CD1c-positive myeloid dendritic cell (primary cell): ENCODE measurements at regions not wholly inside any gene's neighbourhood (a gene's known extent, or its start where the extent isn't known, plus 50 kb on each side); places are given as distances from the start of the nearest gene placed in this dataset.

ENCODE experiments used
- DNase-seq: peaks from one replicate; pipeline ENCODE4 v3.0.0-alpha.2; 2016; ENCODE audit errors: extremely low spot score

DNA sequence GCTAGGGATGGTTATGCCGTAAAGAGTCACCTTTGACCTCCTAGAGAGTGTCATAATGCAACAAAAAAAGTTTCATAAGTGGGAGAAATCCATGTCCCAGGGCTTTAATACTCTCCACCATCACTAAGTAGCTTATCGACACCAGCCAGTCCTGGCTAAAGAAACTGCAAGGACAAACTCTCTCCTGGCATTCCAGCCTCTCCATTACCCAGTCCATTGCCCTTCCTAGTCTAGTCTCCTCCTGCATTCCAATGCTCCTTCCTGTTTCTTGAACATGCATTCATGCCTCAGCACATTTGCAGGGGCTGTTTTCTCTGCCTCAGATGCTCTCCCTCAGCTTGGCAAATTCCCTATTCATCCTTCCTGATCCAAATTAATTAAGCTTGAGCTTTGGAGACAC is 364.1 kb downstream of the BRINP1 start:
- DNase-seq = no peak

DNA sequence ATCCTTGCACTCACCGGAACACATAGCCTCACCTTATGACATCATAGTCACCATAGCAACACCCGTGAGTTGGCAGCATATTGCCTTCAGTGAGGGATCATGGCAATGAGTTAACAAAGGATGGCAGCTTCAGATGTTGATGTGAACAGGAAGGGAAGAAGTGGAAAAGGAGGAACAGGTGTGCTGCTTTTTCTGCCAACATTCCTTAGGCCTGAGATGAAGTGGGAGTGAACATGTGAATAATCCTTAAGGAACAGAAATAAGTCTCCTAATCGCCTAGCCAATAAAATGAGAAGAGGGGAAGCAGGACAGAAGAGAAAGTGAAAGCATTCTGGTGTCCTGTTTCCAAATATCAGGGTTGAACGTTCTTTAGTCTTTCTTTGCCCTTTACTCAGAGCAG is 360.0 kb downstream of the BRINP1 start:
- no peak for DNase-seq

DNA sequence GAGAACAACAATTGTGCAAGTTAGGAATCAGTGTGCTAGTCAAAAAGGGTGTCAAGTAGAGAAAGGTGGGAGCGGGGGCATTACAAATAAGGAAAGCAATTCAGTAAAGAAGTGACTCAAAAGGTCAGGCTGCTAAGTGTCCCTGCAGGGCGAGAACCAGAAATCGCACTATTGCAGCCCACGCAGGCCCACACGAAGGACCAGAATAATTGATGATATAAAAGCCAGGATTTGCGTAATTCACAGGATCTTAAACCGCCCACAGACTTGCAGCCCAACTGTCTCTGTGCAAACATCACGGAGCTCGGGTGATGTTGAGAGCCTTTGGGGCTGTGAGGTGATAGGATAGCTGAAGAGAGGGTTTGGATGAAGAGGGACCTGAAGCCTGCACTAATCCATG is 349.0 kb downstream of the BRINP1 start:
- no peak for DNase-seq

DNA sequence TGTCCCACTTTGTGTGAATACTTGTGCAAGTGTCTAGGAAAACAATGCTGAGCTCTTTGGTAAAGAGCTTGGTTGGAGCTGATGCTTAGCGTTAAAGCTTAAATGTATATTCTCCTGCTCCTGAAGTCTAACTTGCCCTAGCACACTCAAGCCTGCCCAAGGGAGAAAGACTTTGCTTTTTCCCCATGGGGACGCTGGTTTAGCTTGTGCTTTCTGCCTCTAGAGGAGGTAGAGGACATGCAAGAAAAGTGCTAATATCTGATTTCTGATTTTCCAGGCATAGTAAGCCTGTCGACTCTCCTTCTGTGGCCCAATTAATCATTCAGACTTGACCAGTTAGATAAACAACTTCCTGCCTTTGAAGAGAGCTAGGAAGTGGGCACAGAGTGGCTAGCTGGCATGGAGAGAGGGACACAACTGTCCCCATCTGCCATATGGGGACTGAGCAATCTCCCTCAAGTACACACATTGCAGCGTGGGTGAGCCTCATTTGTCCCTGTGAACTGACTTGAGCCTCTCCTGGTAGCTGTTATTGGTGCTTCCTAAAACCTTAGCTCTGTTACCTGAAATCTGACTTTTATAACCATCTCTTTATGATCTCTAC is 348.4 kb downstream of the BRINP1 start:
- DNase-seq = no peak

DNA sequence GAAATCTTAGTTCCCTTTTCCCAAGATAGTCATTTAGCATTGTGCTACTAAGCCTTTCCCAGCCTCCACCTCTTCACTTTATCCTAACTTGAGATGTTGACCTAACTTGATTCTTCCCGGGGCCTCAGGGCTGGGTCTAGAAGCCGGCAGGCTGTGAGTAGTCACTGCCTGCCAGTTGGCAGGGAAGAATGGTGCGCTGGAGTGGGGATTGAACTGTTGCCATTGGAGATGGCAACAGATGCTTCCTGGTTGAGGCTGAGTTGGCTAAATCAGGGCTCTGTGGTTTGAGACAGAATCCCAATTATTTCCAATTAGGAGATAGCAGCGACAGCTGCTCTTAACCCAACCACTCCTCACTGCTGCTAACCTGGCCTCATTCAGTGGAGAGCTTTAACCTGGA is 343.1 kb downstream of the BRINP1 start:
- no peak for DNase-seq

DNA sequence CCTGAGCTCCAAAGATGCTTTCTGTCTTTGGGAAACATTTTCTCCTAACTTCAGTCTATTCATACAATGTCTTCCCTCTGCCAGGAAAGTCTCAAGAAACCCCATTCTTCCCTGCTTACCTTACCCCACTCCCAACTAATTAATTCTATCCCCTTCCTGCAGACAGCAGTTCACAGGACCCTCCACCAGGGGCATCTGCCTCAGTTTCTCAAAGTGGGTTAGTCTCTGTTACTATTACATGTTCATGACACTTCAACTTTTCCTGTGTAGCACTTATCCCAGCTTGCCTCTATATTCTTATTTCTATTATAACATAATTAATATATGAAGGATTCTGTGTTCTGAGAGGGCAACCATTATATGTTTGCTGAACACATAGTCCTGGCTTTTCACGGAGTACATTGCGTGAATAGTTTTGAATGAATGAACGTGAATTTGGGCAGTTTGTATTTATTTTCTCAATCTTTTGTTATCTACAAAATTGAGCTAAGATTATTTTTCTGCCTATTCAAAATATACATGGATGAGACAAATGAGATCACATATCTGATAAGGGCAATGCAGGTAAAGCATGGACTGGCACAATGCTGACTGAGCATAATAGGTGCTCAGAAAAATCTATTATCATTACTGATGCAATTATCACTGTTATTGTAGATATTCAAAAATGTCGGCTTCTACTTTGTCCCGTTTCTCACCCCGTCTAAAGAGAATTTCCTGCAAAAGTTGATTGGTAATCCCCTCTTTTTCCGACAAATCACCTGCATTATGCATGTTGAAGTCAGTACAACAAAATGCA is 341.1 kb downstream of the BRINP1 start:
- DNase-seq = no peak

DNA sequence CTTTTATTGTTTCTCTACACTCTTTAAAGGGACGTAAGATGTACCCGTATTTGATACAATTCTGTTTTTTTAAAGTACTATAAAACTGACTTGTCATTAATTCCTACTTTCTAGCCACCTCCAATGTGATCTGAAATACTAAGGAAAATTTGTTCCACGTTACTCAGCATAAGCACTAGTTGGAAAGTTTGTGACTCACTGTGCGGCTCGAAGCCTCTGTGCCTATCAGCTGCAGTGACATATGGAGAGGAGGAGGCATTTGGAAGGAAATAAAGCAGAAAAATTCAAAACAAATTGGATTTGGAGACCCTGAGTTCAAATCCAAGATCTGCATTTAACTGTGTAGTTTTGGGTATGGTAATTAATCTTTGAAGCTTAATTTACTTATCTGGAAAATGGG is 339.3 kb downstream of the BRINP1 start:
- DNase-seq = no peak

DNA sequence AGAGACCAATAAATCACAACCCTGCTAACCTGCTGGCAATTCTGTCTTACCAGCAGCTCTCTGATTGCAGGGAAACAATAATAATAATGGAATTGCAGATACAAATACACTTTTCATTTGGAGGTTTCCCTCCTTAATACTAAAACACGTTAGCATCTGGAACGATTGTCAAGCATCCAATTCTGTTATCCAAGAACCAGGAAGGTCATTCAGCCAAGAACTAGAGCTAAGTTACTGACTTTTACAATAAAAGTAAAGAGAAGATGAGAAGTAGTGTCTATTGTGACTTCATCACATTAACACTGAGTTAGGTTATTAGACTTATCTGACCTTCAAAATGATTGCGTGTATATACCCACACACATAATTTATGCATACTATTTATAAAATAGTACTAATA is 335.6 kb downstream of the BRINP1 start:
- no peak for DNase-seq

DNA sequence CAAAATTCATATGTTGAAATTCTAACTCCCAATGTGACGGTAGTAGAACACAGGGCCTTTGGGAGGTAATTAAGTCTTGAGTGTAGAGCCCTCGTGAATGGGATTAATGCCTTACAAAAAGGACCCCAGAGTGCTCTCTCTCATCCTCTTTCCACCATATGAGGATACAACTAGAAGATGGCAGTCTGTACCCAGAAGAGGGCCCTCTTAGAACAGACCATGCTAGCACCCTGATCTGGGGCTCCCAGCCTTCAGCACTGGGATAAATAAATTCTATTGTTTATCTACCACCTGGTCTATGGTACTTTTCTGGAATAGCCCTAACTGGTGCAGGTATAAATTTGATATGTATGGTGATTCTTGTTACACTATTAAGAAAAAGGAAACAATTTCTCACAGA is 332.3 kb downstream of the BRINP1 start:
- no peak for DNase-seq

DNA sequence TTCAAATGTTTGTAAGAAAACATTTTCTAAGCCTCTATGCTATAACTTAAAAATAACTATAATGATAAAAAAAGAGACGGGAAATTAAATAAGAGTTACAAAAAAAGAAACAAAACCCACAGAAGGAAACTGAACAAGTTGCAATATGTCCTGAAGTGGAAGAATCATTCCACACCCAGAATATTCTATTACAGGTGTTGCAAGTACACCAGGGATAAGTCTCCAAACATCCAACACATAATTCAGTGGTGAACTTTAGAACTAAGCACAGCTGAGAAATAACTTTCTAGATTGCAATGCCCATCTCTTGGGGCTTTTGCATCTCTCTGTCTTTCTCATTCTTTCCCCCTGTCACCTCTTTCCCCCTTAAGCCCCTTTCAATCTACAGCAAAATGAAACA is 325.2 kb downstream of the BRINP1 start:
- no peak for DNase-seq

DNA sequence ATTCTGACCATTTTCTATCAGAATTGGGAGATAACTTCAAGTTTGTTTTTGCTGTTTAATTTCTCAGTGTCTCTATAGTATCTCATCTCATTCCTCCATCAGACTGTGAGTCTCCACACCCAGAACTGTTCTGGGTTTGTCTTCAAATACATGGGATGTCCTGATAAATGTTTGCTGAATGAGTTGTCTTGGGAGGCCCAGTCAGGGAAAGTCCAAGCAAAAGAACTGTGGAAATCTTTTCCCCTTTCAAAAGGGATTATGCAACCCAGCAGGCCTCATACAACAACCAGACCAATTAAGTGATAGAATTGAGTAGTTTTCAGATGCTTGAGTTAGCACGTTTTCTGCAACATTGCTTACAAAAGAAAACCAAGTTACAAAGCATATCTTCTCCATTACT is 324.4 kb downstream of the BRINP1 start:
- no peak for DNase-seq

DNA sequence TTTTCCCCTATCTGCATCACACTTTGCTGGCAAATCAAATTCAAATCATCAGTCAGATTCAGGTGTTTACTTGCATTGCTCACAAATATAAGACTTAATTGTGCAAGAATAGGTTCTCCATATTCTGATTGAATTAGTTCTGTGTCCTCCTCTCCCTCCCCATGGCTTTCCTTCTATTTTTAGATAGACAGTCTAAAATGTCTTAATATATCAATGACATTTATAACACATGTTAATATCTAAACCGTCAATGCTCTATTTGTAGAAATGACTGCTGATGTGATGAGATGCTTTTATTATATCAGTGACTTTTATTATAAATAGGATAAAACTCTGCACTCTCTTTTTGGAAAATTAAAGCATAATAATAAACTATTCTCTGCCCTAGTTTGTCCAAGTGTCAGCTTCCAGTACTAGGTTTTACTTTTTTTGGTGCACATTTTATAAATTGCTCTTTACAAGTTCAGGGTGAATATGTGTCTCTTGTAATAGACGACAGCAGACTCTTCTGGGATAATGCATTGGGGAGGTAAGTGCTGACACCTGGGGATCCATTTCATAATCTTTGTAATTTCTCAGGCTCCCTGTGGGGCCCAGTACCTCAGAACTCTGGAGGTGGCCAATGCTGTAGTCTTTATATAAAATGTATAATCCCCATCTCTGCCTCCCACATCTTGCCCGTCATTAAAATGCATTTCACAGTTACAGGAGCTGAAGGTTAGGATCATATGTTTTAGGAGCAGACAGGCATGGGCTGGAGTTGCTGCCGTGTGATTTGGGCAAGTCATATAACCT is 321.5 kb downstream of the BRINP1 start:
- no peak for DNase-seq

DNA sequence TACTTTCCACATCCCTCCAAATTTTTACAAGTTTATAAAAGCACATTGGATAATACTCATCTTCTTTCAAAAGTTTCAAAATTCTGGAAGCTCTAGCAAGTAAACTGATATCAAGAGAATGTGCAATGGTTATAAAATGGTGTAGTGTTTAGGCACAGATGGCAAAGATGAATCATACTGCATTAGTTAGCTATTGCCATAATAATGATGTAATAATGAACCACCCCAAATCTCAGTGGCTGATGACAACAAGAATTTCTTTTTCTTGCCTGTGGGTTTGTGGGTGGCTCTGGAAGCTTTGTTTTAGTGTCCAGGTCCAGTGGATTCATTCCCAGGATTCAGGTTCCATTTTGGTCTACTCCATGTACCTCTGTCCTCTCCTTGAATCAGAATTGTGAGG is 319.0 kb downstream of the BRINP1 start:
- DNase-seq = no peak

DNA sequence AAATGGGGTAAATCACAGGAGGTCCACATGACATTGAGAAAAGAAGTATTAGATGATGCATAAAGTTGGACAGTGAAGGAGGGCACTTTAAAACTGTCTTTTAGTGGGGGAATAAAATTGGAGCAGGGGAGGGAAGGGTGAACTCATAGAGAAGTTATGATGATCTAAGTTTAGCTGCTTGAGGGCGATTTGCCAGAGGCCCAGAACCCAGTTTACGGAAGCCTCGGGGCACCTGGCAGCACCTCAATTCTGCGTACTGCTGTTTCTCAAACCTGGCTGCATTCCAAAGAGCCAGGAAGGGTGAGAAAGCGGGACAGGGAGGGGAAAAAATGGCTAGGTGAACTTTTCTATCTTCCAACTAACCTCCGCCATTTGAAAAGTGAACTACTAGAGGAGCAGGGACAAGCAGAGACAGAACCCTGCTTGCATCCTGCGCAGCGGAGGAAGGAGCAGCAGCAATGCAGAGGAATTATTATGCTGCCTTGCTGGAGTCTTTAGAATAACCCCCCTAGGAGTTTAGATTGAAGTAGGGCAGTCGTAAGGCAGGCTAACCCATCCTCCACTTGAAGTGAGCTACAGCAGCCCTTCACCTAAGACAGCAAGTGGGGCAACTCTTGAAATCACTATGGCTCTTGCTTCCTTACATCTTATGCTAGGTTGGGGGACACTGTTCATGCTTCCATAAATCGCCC is 316.8 kb downstream of the BRINP1 start:
- no peak for DNase-seq

DNA sequence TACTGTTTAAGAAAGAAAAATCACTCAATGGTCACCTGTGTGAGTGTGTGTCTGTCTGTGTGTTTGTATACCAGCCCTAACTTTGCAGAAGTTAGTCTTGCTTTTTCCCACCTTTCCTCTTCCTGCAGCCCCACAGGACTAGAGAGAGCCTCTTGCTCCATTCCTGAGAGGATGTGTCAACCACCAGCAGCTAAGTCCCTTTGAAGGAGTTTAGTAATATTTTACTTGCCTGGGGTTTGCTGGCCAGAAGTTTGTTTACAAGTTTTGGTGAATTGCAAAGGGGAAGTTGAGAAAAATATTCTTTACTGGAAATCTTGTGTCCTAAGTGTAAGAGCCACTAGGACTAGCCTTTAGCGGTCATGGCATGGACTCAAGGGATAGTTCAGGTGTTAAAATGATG is 316.2 kb downstream of the BRINP1 start:
- no peak for DNase-seq

DNA sequence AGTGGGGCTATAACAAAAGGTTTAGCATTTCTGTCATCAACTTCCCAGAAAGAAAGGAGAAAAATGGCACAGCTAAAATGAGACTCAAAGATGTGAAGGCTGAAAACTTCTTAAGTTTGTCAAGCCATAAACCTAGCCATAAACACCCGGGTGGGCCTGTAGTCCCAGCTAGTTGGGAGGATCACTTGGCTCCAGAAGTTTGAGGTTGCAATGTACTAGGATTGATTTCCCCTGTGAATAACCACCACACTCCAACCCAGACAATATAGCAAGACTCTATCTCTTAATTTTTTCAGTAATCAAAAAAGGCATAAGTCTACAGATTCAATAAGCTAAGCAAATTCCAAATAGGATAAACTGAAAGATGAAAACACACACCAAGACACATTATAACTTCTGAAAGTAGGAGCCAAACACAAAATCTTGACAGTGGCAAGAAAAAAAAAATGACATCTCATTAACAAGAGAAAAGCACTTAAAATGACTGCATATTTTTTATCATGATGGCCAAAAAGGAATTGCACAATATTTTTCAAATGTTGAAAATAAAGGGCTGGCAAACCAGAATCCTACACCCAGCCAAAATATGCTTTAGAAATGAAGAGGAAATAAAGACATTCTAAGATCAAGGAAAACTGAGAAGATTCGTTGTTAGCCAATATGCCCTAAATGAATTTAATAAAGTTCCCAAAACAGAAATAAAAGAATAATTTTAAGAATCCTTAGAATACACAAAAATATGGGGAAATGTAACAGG is 308.4 kb downstream of the BRINP1 start:
- DNase-seq = no peak

DNA sequence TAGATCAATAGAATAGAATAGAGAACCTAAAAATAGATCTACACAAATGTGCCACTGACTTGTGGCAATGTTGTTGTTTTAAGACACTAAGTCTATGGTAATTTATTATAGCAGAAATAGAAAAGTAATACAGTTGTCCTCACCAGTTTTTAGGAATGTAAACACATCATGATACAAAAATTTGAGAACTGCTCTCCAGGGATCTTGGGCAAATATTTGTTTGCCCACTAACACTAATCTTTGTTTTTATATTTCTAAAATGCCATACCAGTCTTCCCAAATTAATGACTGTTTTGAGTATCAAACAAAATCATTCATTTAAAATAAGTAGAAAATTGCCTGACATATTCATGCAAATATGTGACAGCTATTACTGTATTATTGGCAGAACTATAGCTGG is 297.6 kb downstream of the BRINP1 start:
- no peak for DNase-seq

DNA sequence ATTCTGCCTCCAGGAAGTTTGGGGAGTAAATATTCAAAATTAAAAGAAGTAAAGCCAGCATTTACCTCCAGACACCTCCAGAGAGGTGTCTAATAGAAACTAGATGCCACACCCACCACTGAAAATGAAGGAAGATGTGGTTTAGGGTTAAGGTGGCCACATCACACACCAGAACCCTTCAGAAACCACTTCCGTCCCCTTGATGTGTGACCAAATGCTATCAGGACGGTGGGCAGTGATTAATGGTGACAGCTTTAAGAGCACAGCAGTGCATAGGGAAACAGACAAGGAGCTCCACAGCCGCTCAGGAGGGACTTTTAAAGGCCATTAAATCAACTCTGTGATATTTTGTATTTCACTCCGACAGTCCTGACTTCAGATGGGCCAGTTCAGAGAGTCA is 295.2 kb downstream of the BRINP1 start:
- no peak for DNase-seq

DNA sequence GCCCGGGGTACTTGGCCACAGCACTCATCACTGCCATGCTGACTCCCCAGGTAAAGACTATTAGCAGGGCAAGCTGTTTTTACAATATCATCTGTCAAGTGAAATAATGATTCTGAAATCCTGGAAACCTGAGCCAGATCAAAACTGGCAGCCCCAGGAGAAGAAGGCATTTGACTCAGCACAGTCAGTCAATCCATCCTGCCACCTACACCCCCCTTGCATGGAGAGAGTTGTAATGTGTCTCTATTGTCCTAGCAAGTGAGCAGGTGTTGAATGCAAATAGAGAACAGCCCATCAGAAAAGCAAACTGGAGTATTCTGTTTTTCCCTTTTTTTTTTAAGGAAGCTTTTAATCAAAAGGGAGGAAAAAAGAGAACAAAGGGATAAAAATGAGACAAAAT is 291.2 kb downstream of the BRINP1 start:
- DNase-seq = no peak

DNA sequence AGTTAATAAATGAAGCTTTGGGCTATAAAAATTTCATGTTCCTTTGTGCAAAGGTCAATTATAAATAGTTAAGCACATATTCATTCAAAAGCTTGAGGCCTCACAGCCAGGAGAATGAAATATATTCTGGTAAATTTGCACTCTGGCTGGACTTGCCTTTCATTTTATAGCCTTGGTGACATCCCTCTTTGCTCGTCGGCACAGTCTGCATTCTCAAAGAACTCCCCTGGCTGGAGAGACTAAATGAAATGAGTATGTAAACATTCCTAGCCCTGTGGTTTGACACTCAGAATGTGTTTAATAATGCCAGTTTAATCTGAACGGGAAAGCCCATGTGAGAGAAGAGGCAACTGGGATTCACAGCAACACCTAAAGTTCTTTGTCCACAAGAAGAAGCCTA is 285.6 kb downstream of the BRINP1 start:
- no peak for DNase-seq

DNA sequence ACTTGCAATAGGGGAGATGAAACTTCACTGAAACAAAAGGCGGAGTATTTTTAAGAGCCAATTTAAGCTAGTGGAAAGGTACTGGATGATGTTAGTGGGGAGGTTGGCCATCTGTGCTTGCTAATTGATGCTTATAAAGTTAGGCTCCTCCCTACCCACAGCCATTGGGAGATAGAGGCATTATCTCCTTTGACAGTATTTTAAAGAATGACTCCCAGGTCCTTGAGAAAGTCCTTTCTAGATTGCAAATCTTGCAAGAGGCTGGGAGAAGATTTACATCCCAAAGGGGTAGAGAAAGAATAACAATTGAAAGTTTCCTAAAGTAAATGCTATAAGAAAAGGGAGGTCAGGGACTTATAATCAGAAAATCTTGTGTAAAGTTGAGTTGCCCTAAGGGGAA is 282.6 kb downstream of the BRINP1 start:
- no peak for DNase-seq
